NCI-H2081 treated with DMSO at 0.1 percent for 48 hours (cell line): ENCODE measurements at regions not wholly inside any gene's neighbourhood (a gene's known extent, or its start where the extent isn't known, plus 50 kb on each side); places are given as distances from the start of the nearest gene placed in this dataset.

Experiments
- DNase-seq: peaks from one replicate; lab custom pipeline; 2025; lab: John Stamatoyannopoulos, UW

GRCh38 chr13:50104493-50104892 lies 89.2 kb downstream of the KCNRG start:
- no peak for DNase-seq

- no peak for DNase-seq
Observed at GRCh38 chr13:50106559-50106958, 91.3 kb downstream of the KCNRG start.

GRCh38 chr13:50107205-50107604 lies 92.0 kb downstream of the KCNRG start:
- DNase-seq: no peak

- no peak for DNase-seq
Observed at GRCh38 chr13:50114961-50115360, 99.7 kb downstream of the KCNRG start.

GRCh38 chr13:50115695-50116094 lies 100.5 kb downstream of the KCNRG start:
- DNase-seq: no peak

- no peak for DNase-seq
Observed at GRCh38 chr13:50116430-50116973, 101.3 kb downstream of the KCNRG start.

- no peak for DNase-seq
Observed at GRCh38 chr13:50119591-50119990, 104.3 kb downstream of the KCNRG start.

- DNase-seq: no peak
Observed at GRCh38 chr13:50122455-50122854, 107.2 kb downstream of the KCNRG start.

GRCh38 chr13:50123002-50123401 lies 107.8 kb downstream of the KCNRG start:
- DNase-seq: no peak

GRCh38 chr13:50123515-50123861 lies 108.2 kb downstream of the KCNRG start:
- DNase-seq: no peak

GRCh38 chr13:50123862-50124535 lies 108.8 kb downstream of the KCNRG start:
- peak; percentile 70 for DNase-seq

GRCh38 chr13:50124536-50125303 lies 109.5 kb downstream of the KCNRG start:
- DNase-seq: no peak

GRCh38 chr13:50125304-50125553 lies 110.0 kb downstream of the KCNRG start:
- DNase-seq: no peak

GRCh38 chr13:50125554-50126262 lies 110.5 kb downstream of the KCNRG start:
- peak; percentile 52 for DNase-seq

- no peak for DNase-seq
Observed at GRCh38 chr13:50126263-50126992, 111.2 kb downstream of the KCNRG start.

- no peak for DNase-seq
Observed at GRCh38 chr13:50126993-50127725, 111.9 kb downstream of the KCNRG start.

GRCh38 chr13:50127726-50128291 lies 112.6 kb downstream of the KCNRG start:
- DNase-seq: no peak

GRCh38 chr13:50128428-50128931 lies 113.2 kb downstream of the KCNRG start:
- no peak for DNase-seq

GRCh38 chr13:50129081-50129705 lies 113.9 kb downstream of the KCNRG start:
- DNase-seq: no peak

- DNase-seq: no peak
Observed at GRCh38 chr13:50129706-50130122, 114.5 kb downstream of the KCNRG start.
